ENCODE measurements at regions not wholly inside any gene's neighbourhood (a gene's known extent, or its start where the extent isn't known, plus 50 kb on each side); places are given as distances from the start of the nearest gene placed in this dataset.
"Not testable (repeated sequence)": the region's sequence is repeated elsewhere in the genome, so short reads cannot be mapped to it uniquely, and the experiment has no call there.

GRCh38 chr6:74492587-74492986 is 713.3 kb downstream of the COL12A1 start:
- Histone ChIP-seq H3K4me3 (no peak overlapping the region), H3K4me1 (no peaks in the 10 kb centered on the region), H3K27me3 (no peaks in the 10 kb centered on the region), H3K36me3 (no peaks in the 10 kb centered on the region), H3K9me3 (ENCODE audit: low read depth) (no peaks in the 10 kb centered on the region), H3K9ac (no peak overlapping the region), H3K27ac (no peak overlapping the region), H3F3A (ENCODE audit: low read depth) (no peaks in the 10 kb centered on the region), H2AFZ (replicated peaks) (no peak overlapping the region), H3K4me2 (no peak overlapping the region), H3K79me2 (ENCODE audit: low read depth) (no peaks in the 10 kb centered on the region), H4K20me1 (ENCODE audit: low read depth) (no peaks in the 10 kb centered on the region)
- no peak for DNase-seq (ENCODE audit: low spot score)
- Mint-ChIP-seq H3K4me1 (no peaks in the 10 kb centered on the region), H3K27ac (no peak overlapping the region), H3K27me3 (ENCODE audit: insufficient read depth, low read depth) (no peaks in the 10 kb centered on the region), H3K9me3 (peaks cover 5% of the 10 kb centered on the region), H3K4me3 (no peak overlapping the region), H3K36me3 (no peaks in the 10 kb centered on the region)
- TF ChIP-seq EZH2phosphoT487 (IDR thresholded peaks at IDR 0.05) (no peak), CTCF (IDR thresholded peaks at IDR 0.05) (no peak), EZH2 (IDR thresholded peaks at IDR 0.05) (no peak)

GRCh38 chr6:74491844-74492374 is 713.9 kb downstream of the COL12A1 start:
- Histone ChIP-seq H3K9ac (no peak overlapping the region), H3K4me1 (no peaks in the 10 kb centered on the region), H3K4me2 (no peak overlapping the region), H3F3A (ENCODE audit: low read depth) (no peaks in the 10 kb centered on the region), H4K20me1 (ENCODE audit: low read depth) (no peaks in the 10 kb centered on the region), H2AFZ (replicated peaks) (no peak overlapping the region), H3K27me3 (no peaks in the 10 kb centered on the region), H3K27ac (no peak overlapping the region), H3K9me3 (ENCODE audit: low read depth) (no peaks in the 10 kb centered on the region), H3K79me2 (ENCODE audit: low read depth) (no peaks in the 10 kb centered on the region), H3K36me3 (no peaks in the 10 kb centered on the region), H3K4me3 (no peak overlapping the region)
- H3K36me3 Mint-ChIP-seq: no peaks in the 10 kb centered on the region
- TF ChIP-seq EZH2 (IDR thresholded peaks at IDR 0.05): no peak
- no peak for TF ChIP-seq EZH2phosphoT487 (IDR thresholded peaks at IDR 0.05)
- TF ChIP-seq CTCF (IDR thresholded peaks at IDR 0.05): no peak
- no peak for DNase-seq (ENCODE audit: low spot score)
- H3K27me3 Mint-ChIP-seq (ENCODE audit: insufficient read depth, low read depth): no peaks in the 10 kb centered on the region
- no peak overlapping the region for H3K4me3 Mint-ChIP-seq
- no peaks in the 10 kb centered on the region for H3K4me1 Mint-ChIP-seq
- no peak overlapping the region for H3K27ac Mint-ChIP-seq
- peaks cover 4% of the 10 kb centered on the region for H3K9me3 Mint-ChIP-seq

- H3K4me1 ChIP-seq; H3K4me3 Mint-ChIP-seq; H3K4me3 ChIP-seq; H3K36me3 ChIP-seq; H3F3A ChIP-seq (ENCODE audit: low read depth); H3K4me2 ChIP-seq; H3K36me3 Mint-ChIP-seq; H3K9ac ChIP-seq; H3K4me1 Mint-ChIP-seq; H3K27me3 Mint-ChIP-seq (ENCODE audit: insufficient read depth, low read depth); H3K27ac ChIP-seq; H3K9me3 Mint-ChIP-seq; DNase-seq (ENCODE audit: low spot score); H2AFZ ChIP-seq (replicated peaks); H3K27me3 ChIP-seq; H3K9me3 ChIP-seq (ENCODE audit: low read depth); H3K27ac Mint-ChIP-seq; H4K20me1 ChIP-seq (ENCODE audit: low read depth); H3K79me2 ChIP-seq (ENCODE audit: low read depth): not testable (repeated sequence)
These were observed 717.1 kb downstream of the COL12A1 start for GRCh38 chr6:74488726-74489125.

- H4K20me1 ChIP-seq (ENCODE audit: low read depth): no peaks in the 10 kb centered on the region
- H3K4me3 ChIP-seq: no peak overlapping the region
These were observed 723.7 kb downstream of the COL12A1 start for GRCh38 chr6:74482180-74482579.

More at GRCh38 chr6:74482180-74482579, 723.7 kb downstream of the COL12A1 start:
- H2AFZ ChIP-seq (replicated peaks): no peak overlapping the region
- no peaks in the 10 kb centered on the region for H3K36me3 ChIP-seq
- no peaks in the 10 kb centered on the region for H3K9me3 ChIP-seq (ENCODE audit: low read depth)
- no peak overlapping the region for H3K4me2 ChIP-seq
- H3K27me3 ChIP-seq: no peaks in the 10 kb centered on the region
- TF ChIP-seq EZH2phosphoT487 (IDR thresholded peaks at IDR 0.05) (no peak), CTCF (IDR thresholded peaks at IDR 0.05) (no peak), EZH2 (IDR thresholded peaks at IDR 0.05) (no peak)
- H3K79me2 ChIP-seq (ENCODE audit: low read depth): no peaks in the 10 kb centered on the region
- DNase-seq (ENCODE audit: low spot score): no peak
- H3F3A ChIP-seq (ENCODE audit: low read depth): no peaks in the 10 kb centered on the region
- no peak overlapping the region for H3K27ac Mint-ChIP-seq
- H3K36me3 Mint-ChIP-seq: no peaks in the 10 kb centered on the region
- H3K4me1 Mint-ChIP-seq: no peaks in the 10 kb centered on the region
- H3K9me3 Mint-ChIP-seq: no peaks in the 10 kb centered on the region
- no peak overlapping the region for H3K9ac ChIP-seq
- H3K27ac ChIP-seq: no peak overlapping the region
- peaks cover 6% of the 10 kb centered on the region for H3K27me3 Mint-ChIP-seq (ENCODE audit: insufficient read depth, low read depth)
- no peak overlapping the region for H3K4me3 Mint-ChIP-seq
- H3K4me1 ChIP-seq: no peaks in the 10 kb centered on the region
